ENCODE measurements at regions not wholly inside any gene's neighbourhood (a gene's known extent, or its start where the extent isn't known, plus 50 kb on each side); places are given as distances from the start of the nearest gene placed in this dataset.

GRCh38 chr1:9448132-9449109 is 90.8 kb upstream of the SLC25A33 start:
- no peaks in the 10 kb centered on the region for H3K79me2 ChIP-seq (ENCODE audit: insufficient read depth, low read length)
- H3K79me1 ChIP-seq (ENCODE audit: insufficient read depth, low read depth, low read length, poor library complexity, severe bottlenecking), result no peaks in the 10 kb centered on the region
- H3K23ac ChIP-seq (ENCODE audit: insufficient read length, low read depth, low read length), result no peak overlapping the region
- no peak overlapping the region for H3K4me3 Mint-ChIP-seq
- H3K27ac Mint-ChIP-seq, result peak overlapping the region in 1 of 3 experiments; percentile 44; a peak in 1 of 7 replicates
- no peak for TF ChIP-seq CTCF (conservative IDR thresholded peaks at IDR 0.05)
- no peak overlapping the region for H2BK120ac ChIP-seq (ENCODE audit: low read depth, low read length, poor library complexity, severe bottlenecking)
- no peak overlapping the region for H3K9ac ChIP-seq (ENCODE audit: extremely low read depth, insufficient read length, low read length)
- H3K4ac ChIP-seq (ENCODE audit: low read depth, low read length), result no peak overlapping the region
- no peak overlapping the region for H2BK12ac ChIP-seq (ENCODE audit: insufficient read length, low read depth, low read length)
- H2AFZ ChIP-seq (ENCODE audit: low read length), result no peak overlapping the region
- no peak overlapping the region for H2BK15ac ChIP-seq (ENCODE audit: low read depth, low read length)
- H3K23me2 ChIP-seq (ENCODE audit: insufficient read length, low read depth, low read length, poor library complexity, severe bottlenecking), result no peaks in the 10 kb centered on the region
- no peak overlapping the region for H2AK5ac ChIP-seq (ENCODE audit: insufficient read length, low read length)
- peaks cover 12 to 14% of the 10 kb centered on the region in 2 experiments for H3K4me1 Mint-ChIP-seq
- no peak for DNase-seq
- no peak overlapping the region for H2BK20ac ChIP-seq (ENCODE audit: low read depth, low read length, poor library complexity, severe bottlenecking)
- H4K8ac ChIP-seq (replicated peaks; ENCODE audit: insufficient read length, low read depth, low read length), result no peak overlapping the region
- no peak overlapping the region for H3K56ac ChIP-seq (ENCODE audit: insufficient read length, low read depth, low read length)
- peaks cover 4% of the 10 kb centered on the region for H3K27me3 Mint-ChIP-seq (ENCODE audit: low read depth)
- H4K5ac ChIP-seq (ENCODE audit: insufficient read length, low read depth, low read length), result no peak overlapping the region
- H3T11ph ChIP-seq (ENCODE audit: low read length), result no peak overlapping the region
- no peak overlapping the region for H2BK5ac ChIP-seq (ENCODE audit: insufficient read length, low read length)
- no peaks in the 10 kb centered on the region for H4K20me1 ChIP-seq (ENCODE audit: control insufficient read depth, insufficient read depth, insufficient read length)
- H3K36me3 Mint-ChIP-seq (ENCODE audit: insufficient read depth in 1 of 3, low read depth in 3 of 3), result no peaks in the 10 kb centered on the region
- H3K27me3 ChIP-seq (ENCODE audit: insufficient read depth, low read length), result no peaks in the 10 kb centered on the region
- WGBS (ENCODE audit: extremely low coverage, insufficient read length, low lambda C conversion rate), result no CpG with 5 or more reads among the region's 15 CpGs
- H3K14ac ChIP-seq (ENCODE audit: insufficient read depth, low read length), result no peak overlapping the region
- H4K91ac ChIP-seq (ENCODE audit: insufficient read length, low read depth, low read length), result no peak overlapping the region
- no peaks in the 10 kb centered on the region for H3K9me3 Mint-ChIP-seq
- H3K4me2 ChIP-seq (ENCODE audit: insufficient read depth, insufficient read length, low read length), result no peak overlapping the region
- no peaks in the 10 kb centered on the region for H3K4me1 ChIP-seq (ENCODE audit: insufficient read depth, low read length)
- H3K9me3 ChIP-seq (ENCODE audit: control insufficient read depth, low read depth, low read length), result no peaks in the 10 kb centered on the region
- no peak overlapping the region for H3K27ac ChIP-seq (ENCODE audit: insufficient read length, low read depth, low read length)
- H3K18ac ChIP-seq (ENCODE audit: insufficient read length, low read depth, low read length), result no peak overlapping the region

Data from H9 (cell line).